CD4-positive, alpha-beta T cell treated with Interferon gamma for 1 hour (primary cell): ENCODE measurements at regions not wholly inside any gene's neighbourhood (a gene's known extent, or its start where the extent isn't known, plus 50 kb on each side); places are given as distances from the start of the nearest gene placed in this dataset.

Experiments
- DNase-seq: peaks from one replicate; pipeline ENCODE4 v3.0.0-alpha.2; 2020

GRCh38 chr11:134565343-134565891, 153.4 kb upstream of the B3GAT1 start:
- DNase-seq, result no peak

- DNase-seq, result no peak
Measured at GRCh38 chr11:134564472-134565200, 152.6 kb upstream of the B3GAT1 start.

- no peak for DNase-seq
Measured at GRCh38 chr11:134562941-134563471, 151.0 kb upstream of the B3GAT1 start.

GRCh38 chr11:134562196-134562595, 150.2 kb upstream of the B3GAT1 start:
- no peak for DNase-seq

DNA sequence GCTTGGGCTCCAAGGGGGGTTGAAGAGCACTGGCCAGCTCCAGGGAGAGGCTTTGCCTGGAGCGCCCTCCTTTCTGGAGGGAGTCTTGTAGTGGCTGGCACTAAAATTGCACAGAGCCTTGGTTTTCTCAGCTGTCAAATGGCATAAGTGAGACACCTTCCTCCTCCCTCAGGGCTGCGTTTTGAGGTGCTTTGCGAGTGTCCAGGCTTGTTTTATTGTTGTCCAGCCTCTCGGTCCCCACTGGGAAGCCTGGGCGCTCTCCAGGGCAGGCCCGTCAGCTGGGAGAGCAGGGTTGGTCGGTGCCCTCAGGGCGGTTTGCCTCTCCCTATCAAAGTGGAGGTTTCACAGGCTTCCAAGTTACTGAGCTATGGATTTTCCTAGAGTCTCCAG, 149.3 kb upstream of the B3GAT1 start:
- no peak for DNase-seq

DNA sequence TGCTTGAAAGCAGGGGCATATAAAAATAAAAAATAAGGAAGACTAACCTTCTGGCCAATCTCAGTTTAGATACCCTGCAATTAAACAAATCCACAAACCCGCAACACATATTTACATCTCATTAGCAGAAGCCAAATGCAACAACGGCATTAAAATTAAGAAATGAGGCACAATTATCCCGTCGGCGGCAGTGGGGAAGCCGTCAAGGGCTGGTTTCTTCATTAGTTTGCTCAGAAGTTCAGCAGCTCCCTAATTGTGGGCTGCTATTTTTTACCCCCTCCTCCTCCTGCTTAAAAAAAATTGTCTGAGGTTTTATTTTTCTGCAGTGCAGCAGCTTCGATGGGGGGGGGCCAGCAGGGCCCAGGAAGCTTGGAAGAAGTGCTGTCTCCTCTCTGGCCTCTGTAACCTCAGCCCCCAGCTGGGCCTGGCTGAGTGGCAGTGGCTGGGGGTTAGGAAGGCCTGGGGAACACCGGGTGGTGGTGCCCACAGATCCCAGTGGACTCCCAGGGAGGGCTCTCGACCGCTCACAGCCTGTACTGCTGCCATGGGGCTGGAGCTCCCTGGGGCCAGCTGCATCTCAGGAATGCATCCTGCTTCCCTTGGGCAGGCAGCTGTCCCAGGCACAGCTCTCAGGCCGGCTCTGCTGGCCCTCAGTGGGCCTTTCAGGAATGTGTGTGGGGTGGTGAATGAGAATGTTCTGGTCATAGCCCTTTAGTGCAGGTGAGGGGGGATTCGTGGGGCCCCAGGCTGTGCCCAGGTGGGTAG, 148.7 kb upstream of the B3GAT1 start:
- no peak for DNase-seq

DNA sequence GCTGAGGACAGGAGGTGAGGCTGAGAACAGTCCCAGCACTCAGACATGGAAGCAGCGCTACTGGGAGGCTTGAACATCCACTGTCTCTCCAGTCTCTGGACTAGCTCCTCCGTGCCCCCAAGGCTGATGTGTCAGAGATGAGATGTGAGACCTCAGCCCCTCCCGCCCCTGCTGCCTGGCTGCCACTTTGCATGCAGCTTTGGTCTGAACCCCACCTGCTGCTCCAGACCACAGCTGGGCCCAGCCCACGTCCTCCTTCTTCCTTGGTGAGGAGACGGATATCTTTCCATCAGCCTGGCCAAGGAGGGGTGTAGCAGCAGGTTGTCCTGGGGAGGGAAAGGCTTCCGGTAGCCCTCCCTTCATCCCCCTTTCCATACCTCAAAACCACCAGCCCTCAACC, 148.0 kb upstream of the B3GAT1 start:
- DNase-seq, result no peak

GRCh38 chr11:134559602-134559962, 147.5 kb upstream of the B3GAT1 start:
- no peak for DNase-seq

GRCh38 chr11:134558916-134559601, 147.0 kb upstream of the B3GAT1 start:
- no peak for DNase-seq

DNA sequence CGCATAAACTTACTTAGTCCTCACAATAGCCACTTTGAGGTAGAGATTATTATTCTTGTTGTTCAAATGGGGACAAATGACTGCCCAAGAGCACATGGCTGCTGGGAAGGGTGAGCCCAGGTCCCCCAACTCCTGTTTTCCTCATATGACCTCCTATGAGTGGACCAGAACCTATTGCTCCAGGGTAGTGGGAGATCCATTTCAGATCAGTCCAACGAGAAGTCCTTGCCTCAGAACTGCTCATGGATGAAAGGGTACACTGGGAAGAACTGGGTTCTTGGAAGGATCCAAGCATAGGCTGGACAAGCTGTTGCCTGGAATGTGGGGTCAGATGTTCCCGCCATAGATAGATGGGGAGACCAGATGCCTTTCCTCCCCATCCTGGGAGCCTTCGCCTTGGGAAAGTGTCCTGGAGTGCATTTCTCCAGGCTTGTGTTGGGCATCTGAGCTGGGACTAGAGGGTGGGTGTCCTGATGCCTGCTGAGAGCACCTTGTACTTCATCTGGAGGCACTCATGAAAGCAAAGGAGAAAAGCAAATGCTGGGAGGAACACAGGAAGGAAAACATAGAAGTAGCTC, 146.3 kb upstream of the B3GAT1 start:
- DNase-seq, result no peak

DNA sequence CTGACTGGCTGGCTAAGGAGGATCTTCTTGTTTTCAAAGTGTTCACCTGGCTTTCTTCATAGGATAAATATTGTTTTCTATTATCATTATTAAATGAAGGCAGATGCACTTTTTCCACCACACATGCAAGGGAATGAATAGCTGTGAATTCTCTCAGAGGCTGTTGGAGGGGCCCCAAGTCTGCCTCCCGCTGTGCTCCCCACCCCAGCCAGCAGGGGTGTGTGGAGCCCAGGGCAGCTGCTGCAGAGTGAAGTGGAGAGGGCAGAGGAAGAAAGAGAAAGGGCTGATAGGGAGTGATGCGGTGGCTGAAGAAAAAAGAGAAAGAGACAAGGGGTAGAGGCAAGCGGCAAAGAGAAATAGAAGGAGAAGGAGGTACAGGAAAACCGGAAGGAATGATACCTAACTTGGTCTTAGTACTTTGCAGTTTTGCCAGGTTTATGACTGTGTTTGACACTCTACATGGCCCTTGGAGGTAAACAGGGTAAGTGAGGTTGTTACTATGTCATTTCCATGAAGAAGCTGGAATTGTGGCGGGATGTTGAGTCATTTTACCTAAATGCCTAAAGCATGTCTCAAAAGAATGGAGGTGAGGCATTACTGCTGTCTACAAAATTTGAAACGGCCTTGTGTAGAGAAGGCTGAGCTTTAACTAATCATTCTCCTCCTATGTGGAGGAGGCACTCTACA, 145.7 kb upstream of the B3GAT1 start:
- no peak for DNase-seq

GRCh38 chr11:134556186-134556585, 144.1 kb upstream of the B3GAT1 start:
- DNase-seq, result no peak

- no peak for DNase-seq
Measured at GRCh38 chr11:134555510-134555909, 143.5 kb upstream of the B3GAT1 start.

- no peak for DNase-seq
Measured at GRCh38 chr11:134554861-134555260, 142.8 kb upstream of the B3GAT1 start.

DNA sequence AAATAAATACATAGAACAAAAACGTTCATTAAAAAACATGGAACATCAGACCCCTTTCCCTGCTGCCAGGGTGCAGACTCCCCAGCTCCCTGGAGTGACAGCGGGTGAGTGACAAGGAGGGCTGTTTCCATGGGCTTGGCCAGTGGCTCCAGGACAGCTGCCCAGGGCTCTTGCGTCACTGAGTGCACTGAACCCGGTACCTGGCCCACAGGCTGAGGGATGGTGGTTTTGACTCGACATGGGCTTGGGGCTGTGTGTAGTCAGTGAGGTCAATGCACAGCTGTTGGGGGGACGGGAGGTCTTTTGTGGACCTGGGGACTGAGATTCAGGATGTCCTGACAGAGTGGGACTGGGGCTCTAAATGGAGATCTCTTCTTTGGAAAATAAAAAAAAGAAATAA, 142.1 kb upstream of the B3GAT1 start:
- no peak for DNase-seq

DNA sequence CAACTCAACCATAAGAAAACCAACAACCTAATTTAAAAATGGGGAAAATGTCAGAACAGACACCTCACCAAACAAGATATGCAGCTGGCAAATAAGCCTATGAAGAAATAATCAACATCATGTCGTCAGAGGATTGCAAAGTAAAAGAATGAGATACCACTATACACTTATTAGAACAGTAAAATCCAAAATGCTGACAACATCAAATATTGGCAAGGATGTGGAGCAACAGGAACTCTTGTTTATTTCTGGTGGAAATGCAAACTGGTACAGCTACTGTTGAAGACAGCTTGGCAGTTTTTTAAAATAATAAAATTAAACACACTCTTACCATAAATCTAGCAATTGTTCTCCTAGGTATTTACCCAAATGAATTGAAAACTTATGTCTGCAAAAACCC, 140.7 kb upstream of the B3GAT1 start:
- no peak for DNase-seq

DNA sequence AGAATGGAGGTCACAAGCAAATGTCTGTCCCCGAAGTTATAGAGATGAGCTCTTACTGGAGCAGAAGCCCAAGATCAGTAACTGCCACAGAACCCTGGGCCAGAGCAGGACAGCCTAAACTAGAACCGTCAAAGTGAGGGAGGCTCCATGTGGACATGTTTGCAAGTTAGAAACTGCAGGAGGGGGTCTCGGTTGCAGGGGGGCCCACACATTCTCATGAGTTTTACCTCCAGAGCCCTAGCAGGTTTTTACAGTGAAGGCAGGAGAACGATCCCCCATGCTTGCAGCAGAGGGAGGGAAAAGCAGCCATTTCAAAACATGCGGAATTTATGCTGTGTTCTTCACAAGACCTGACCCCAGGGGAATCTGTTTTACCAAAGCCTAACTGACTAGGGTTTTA, 133.5 kb upstream of the B3GAT1 start:
- DNase-seq, result no peak

GRCh38 chr11:134544095-134544815, 132.2 kb upstream of the B3GAT1 start:
- no peak for DNase-seq

GRCh38 chr11:134543645-134544044, 131.6 kb upstream of the B3GAT1 start:
- DNase-seq, result no peak

DNA sequence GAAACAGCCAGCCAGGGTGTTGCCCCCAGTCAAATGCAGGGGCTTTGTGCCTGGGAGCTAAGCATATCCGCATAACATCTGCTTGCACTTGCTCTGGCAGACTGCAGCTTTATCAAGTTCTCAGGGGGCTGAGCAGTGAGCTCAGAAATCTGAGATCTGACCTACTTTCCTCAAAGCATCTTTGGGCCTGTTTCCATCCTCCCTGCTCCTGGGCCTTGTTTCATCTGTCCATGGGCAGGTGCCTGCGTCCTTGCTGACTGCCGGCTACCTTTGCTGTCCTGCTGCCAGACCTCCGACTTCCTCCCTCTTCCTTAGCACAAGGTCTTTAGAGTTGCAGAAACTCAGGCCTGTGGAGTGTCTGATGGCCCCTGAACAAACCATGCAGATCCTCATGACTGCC, 131.2 kb upstream of the B3GAT1 start:
- DNase-seq, result no peak

- DNase-seq, result no peak
Measured at GRCh38 chr11:134542401-134543165, 130.5 kb upstream of the B3GAT1 start.
